AG04450 (cell line): ENCODE measurements at regions not wholly inside any gene's neighbourhood (a gene's known extent, or its start where the extent isn't known, plus 50 kb on each side); places are given as distances from the start of the nearest gene placed in this dataset.

Experiments
- CTCF ChIA-PET: fragments of 300-600, 350-600 bp; formaldehyde crosslinking; extraction: SDS; loops from one replicate; lab custom pipeline; 2022; ENCODE audit warnings: antibody characterized with exemption, inconsistent platforms; lab: Charles Lee
- POLR2A ChIA-PET: fragments of 350-600 bp; formaldehyde crosslinking; extraction: SDS; loops from one replicate; lab custom pipeline; 2021; ENCODE audit warnings: antibody characterized with exemption, inconsistent platforms; lab: Yijun Ruan, JAX
- DNase-seq: peaks from one replicate; pipeline ENCODE4 v3.0.0-alpha.2; 2011; ENCODE audit warnings: low read depth, low spot score
- H3K27ac ChIP-seq: one replicate; pipeline ENCODE4 v1.5.1; 2012; ENCODE audit warnings: low read depth, low read length, control low read depth
- H3K27me3 ChIP-seq: one replicate; pipeline ENCODE4 v1.6.0; 2012; ENCODE audit warnings: low read length; ENCODE audit not compliant: control insufficient read depth, insufficient read depth
- H3K4me3 ChIP-seq: 2 replicates; pipeline ENCODE4 v1.5.1; 2011; ENCODE audit warnings: mild to moderate bottlenecking, low read depth, low read length, control low read depth
- H3K9me3 ChIP-seq: 2 replicates; pipeline ENCODE4 v1.5.1; 2012; ENCODE audit warnings: low read length; ENCODE audit not compliant: control insufficient read depth, insufficient read depth
- CTCF ChIP-seq: IDR thresholded peaks from 2 replicates; pipeline ENCODE4 v1.5.1; 2011; ENCODE audit warnings: low read depth, low read length, control low read depth, inconsistent platforms

DNA sequence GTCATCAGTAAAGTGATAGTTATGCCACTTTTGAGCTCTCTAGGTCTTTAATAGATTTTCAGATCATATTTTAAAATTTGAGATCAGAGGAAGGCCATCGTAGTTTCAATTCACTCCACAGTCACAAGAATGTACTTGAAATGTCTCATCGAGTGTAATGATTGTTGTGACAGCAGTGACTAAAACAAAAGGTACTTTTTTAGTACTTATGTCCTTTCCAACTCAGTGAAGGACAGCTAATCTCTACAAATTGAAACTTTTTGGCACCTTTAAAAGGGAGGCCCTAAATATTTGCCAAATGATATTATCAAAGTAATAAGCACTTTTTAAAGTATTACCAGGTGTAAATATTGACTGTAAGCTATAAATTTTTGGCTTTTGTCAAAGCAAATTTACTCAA is 702.9 kb upstream of the GRM3 start:
- CTCF ChIA-PET, result no interaction called here
- no peak for DNase-seq

GRCh38 chr7:85931919-85932318 is 711.8 kb upstream of the GRM3 start:
- Histone ChIP-seq H3K9me3 (peaks cover 7% of the 10 kb centered on the region), H3K27me3 (no peaks in the 10 kb centered on the region), H3K4me3 (no peak overlapping the region), H3K27ac (no peak overlapping the region)
- POLR2A ChIA-PET, result no interaction called here
- no peak for DNase-seq
- CTCF ChIA-PET, result no interaction called here
- no peak for TF ChIP-seq CTCF

More for the DNA sequence above, 702.9 kb upstream of the GRM3 start:
- Histone ChIP-seq H3K4me3 (no peak overlapping the region), H3K27ac (no peak overlapping the region), H3K27me3 (no peaks in the 10 kb centered on the region), H3K9me3 (no peaks in the 10 kb centered on the region)
- POLR2A ChIA-PET, result no interaction called here
- no peak for TF ChIP-seq CTCF

GRCh38 chr7:85928500-85928899 is 715.2 kb upstream of the GRM3 start:
- DNase-seq, result no peak
- no peak for TF ChIP-seq CTCF
- Histone ChIP-seq H3K27ac (no peak overlapping the region), H3K4me3 (no peak overlapping the region), H3K9me3 (peaks cover 7% of the 10 kb centered on the region), H3K27me3 (no peaks in the 10 kb centered on the region)
- ChIA-PET POLR2A (no interaction called here), CTCF (no interaction called here)

DNA sequence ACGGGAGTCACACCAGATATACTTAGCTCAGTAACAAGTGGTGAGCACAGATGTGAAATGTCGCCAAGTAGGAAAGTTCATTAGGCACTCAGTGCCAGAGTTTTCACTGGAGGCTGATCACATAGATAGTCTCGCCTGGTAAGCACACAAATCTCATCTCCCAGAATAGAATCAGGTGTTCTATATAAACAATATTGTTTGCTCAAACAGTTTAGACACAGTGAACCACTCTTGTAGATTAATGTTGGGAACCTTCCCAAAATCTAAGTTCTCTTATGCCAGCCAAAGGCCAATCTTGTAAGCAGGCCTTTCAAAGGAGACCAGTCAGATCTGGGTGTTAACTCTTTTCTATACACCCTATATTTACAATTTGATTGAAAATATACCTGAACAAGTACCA is 716.5 kb upstream of the GRM3 start:
- CTCF ChIA-PET, result interaction anchor here (0.9 kb wide), 1 partner anchor 978 kb away, joined by 3 read pairs; no protein-coding TSS in a partner anchor
- H3K9me3 ChIP-seq, result peaks cover 4% of the 10 kb centered on the region; the same call in 1 of the 2 replicates
- no peaks in the 10 kb centered on the region for H3K27me3 ChIP-seq
- TF ChIP-seq CTCF, result no peak
- H3K4me3 ChIP-seq, result no peak overlapping the region
- DNase-seq, result no peak
- POLR2A ChIA-PET, result no interaction called here
- no peak overlapping the region for H3K27ac ChIP-seq

GRCh38 chr7:85924062-85924461 is 719.6 kb upstream of the GRM3 start:
- ChIA-PET CTCF (no interaction called here), POLR2A (no interaction called here)
- no peak for TF ChIP-seq CTCF
- H3K4me3 ChIP-seq, result no peak overlapping the region
- H3K9me3 ChIP-seq, result no peaks in the 10 kb centered on the region
- no peak overlapping the region for H3K27ac ChIP-seq
- no peaks in the 10 kb centered on the region for H3K27me3 ChIP-seq
- DNase-seq, result no peak
